Tibial nerve (tissue), 4 donors: ENCODE measurements at regions not wholly inside any gene's neighbourhood (a gene's known extent, or its start where the extent isn't known, plus 50 kb on each side); places are given as distances from the start of the nearest gene placed in this dataset.

ENCODE experiments used
- DNase-seq, 2 donors: peaks; one replicate each; pipeline ENCODE4 v3.0.0-alpha.2; 2019; ENCODE audit warnings: low spot score in 2 of 2
- H3K27ac ChIP-seq, 4 donors: fragments of 200-600 bp; sonication (generic) in 3 of 4; one replicate each; pipeline ENCODE4 v1.5.1; 2017 to 2019; ENCODE audit warnings: mild to moderate bottlenecking in 1 of 4
- H3K27me3 ChIP-seq, 2 donors: fragments of 200-600 bp; sonication (generic) in 1 of 2; one replicate each; pipeline versions ENCODE4 v1.5.1 to v1.6.0; 2017 to 2019
- H3K36me3 ChIP-seq, 3 donors: fragments of 200-600 bp; sonication (generic); one replicate each; pipeline ENCODE4 v1.5.1; 2018 to 2019
- H3K4me1 ChIP-seq, 4 donors: fragments of 200-600 bp; sonication (generic) in 3 of 4; one replicate each; pipeline ENCODE4 v1.5.1; 2017 to 2019
- H3K4me3 ChIP-seq, 4 donors: fragments of 200-600 bp; sonication (generic) in 3 of 4; one replicate each; pipeline ENCODE4 v1.5.1; 2017 to 2019; ENCODE audit warnings: mild to moderate bottlenecking in 1 of 4, moderate library complexity in 1 of 4
- H3K9me3 ChIP-seq, 4 donors: fragments of 200-600 bp; sonication (generic) in 3 of 4; one replicate each; pipeline ENCODE4 v1.5.1; 2017 to 2019
- CTCF ChIP-seq, 5 experiments: fragments of 200-600 bp in 3 of 5; fragments of 450-650 bp in 2 of 5; sonication (generic) in 3 of 5; IDR thresholded peaks; one replicate each; pipeline ENCODE4 v1.5.1; 2016 to 2019; ENCODE audit warnings: antibody characterized with exemption in 5 of 5, mild to moderate bottlenecking in 3 of 5, moderate library complexity in 2 of 5
- EP300 ChIP-seq, 2 donors: sonication (generic); formaldehyde crosslinking; IDR thresholded peaks; one replicate each; pipeline ENCODE4 v1.6.1; 2017; ENCODE audit warnings: antibody characterized with exemption in 2 of 2, mild to moderate bottlenecking in 1 of 2
- POLR2A ChIP-seq, 2 donors: fragments of 450-650 bp; IDR thresholded peaks; one replicate each; pipeline ENCODE4 v1.6.1; 2017; ENCODE audit warnings: antibody characterized with exemption in 2 of 2, mild to moderate bottlenecking in 2 of 2, moderate library complexity in 2 of 2
- WGBS, 2 donors: methylation state at CpG; one replicate each; pipeline ENCODE4 v1.1.5; 2018; 5-methylcytosine and 5-hydroxymethylcytosine counted together

GRCh38 chr7:89559596-89559995 is 594.7 kb upstream of the STEAP1 start:
- H3K27ac ChIP-seq: no peak overlapping the region
- no peak for TF ChIP-seq EP300 (IDR thresholded peaks at IDR 0.05)
- no peak for TF ChIP-seq POLR2A (IDR thresholded peaks at IDR 0.05)
- TF ChIP-seq CTCF (IDR thresholded peaks at IDR 0.05): no peak
- no peaks in the 10 kb centered on the region for H3K36me3 ChIP-seq
- no peaks in the 10 kb centered on the region for H3K4me1 ChIP-seq
- DNase-seq: no peak
- 72 to 82% methylated on average over 3 of the region's 3 CpGs for WGBS, 2 donors
- no peaks in the 10 kb centered on the region for H3K27me3 ChIP-seq
- H3K9me3 ChIP-seq: no peaks in the 10 kb centered on the region
- no peak overlapping the region for H3K4me3 ChIP-seq

GRCh38 chr7:89563597-89563996 is 590.7 kb upstream of the STEAP1 start:
- Histone ChIP-seq H3K9me3 (peaks cover 0 to 3% (median 0%) of the 10 kb centered on the region in 4 donors), H3K27ac (no peak overlapping the region), H3K27me3 (no peaks in the 10 kb centered on the region), H3K4me1 (no peaks in the 10 kb centered on the region), H3K36me3 (no peaks in the 10 kb centered on the region), H3K4me3 (no peak overlapping the region)
- WGBS, 2 donors: 83 to 91% methylated on average over 1 of the region's 1 CpG
- TF ChIP-seq POLR2A (IDR thresholded peaks at IDR 0.05): no peak
- no peak for TF ChIP-seq CTCF (IDR thresholded peaks at IDR 0.05)
- TF ChIP-seq EP300 (IDR thresholded peaks at IDR 0.05): no peak
- DNase-seq: no peak

GRCh38 chr7:89584896-89585295 is 569.4 kb upstream of the STEAP1 start:
- Histone ChIP-seq H3K36me3 (no peaks in the 10 kb centered on the region), H3K9me3 (peaks cover 0 to 6% (median 0%) of the 10 kb centered on the region in 4 donors), H3K4me1 (no peaks in the 10 kb centered on the region), H3K27ac (no peak overlapping the region), H3K4me3 (no peak overlapping the region), H3K27me3 (no peaks in the 10 kb centered on the region)
- no peak for TF ChIP-seq EP300 (IDR thresholded peaks at IDR 0.05)
- TF ChIP-seq POLR2A (IDR thresholded peaks at IDR 0.05): no peak
- no peak for TF ChIP-seq CTCF (IDR thresholded peaks at IDR 0.05)
- WGBS, 2 donors: 75 to 77% methylated on average over 1 of the region's 1 CpG
- no peak for DNase-seq

- H3K27ac ChIP-seq: no peak overlapping the region
- no peak overlapping the region for H3K4me3 ChIP-seq
- DNase-seq: no peak
- no peaks in the 10 kb centered on the region for H3K4me1 ChIP-seq
- H3K36me3 ChIP-seq: no peaks in the 10 kb centered on the region
- TF ChIP-seq EP300 (IDR thresholded peaks at IDR 0.05): no peak
- TF ChIP-seq CTCF (IDR thresholded peaks at IDR 0.05): no peak
- no peak for TF ChIP-seq POLR2A (IDR thresholded peaks at IDR 0.05)
- no peaks in the 10 kb centered on the region for H3K9me3 ChIP-seq
- no peaks in the 10 kb centered on the region for H3K27me3 ChIP-seq
- WGBS, 2 donors: 81 to 91% methylated on average over 5 of the region's 5 CpGs
Observed at GRCh38 chr7:89593125-89593524, 561.1 kb upstream of the STEAP1 start.

- DNase-seq: no peak
- Histone ChIP-seq H3K4me3 (no peak overlapping the region), H3K36me3 (no peaks in the 10 kb centered on the region), H3K27me3 (no peaks in the 10 kb centered on the region), H3K4me1 (no peaks in the 10 kb centered on the region), H3K27ac (no peak overlapping the region), H3K9me3 (peaks cover 0 to 8% (median 0%) of the 10 kb centered on the region in 4 donors)
- TF ChIP-seq CTCF (IDR thresholded peaks at IDR 0.05) (no peak), POLR2A (IDR thresholded peaks at IDR 0.05) (no peak), EP300 (IDR thresholded peaks at IDR 0.05) (no peak)
- WGBS, 2 donors: 52 to 69% methylated on average over 1 of the region's 1 CpG
Observed at GRCh38 chr7:89602984-89603383, 551.3 kb upstream of the STEAP1 start.
